Posterior vena cava (tissue), 2 donors: ENCODE measurements at regions not wholly inside any gene's neighbourhood (a gene's known extent, or its start where the extent isn't known, plus 50 kb on each side); places are given as distances from the start of the nearest gene placed in this dataset.

Experiments
- DNase-seq: peaks from one replicate; pipeline ENCODE4 v3.0.0-alpha.2; 2020; ENCODE audit warnings: low spot score
- intact Hi-C, 2 donors: fragments of 100-400 bp; cut with DNase I; formaldehyde crosslinking; loops; one replicate each; pipeline versions ENCODE4 v1.14.1 to v1.14.2; 2022 to 2023
- donor health status: DM: yes; HTN: yes; CAD: no.
- donor health status: DM: yes; HTN: yes; CAD: no.

GRCh38 chr14:34256223-34256622 is 205.8 kb downstream of the SPTSSA start:
- intact Hi-C loops, result no loop called here
- no peak for DNase-seq

DNA sequence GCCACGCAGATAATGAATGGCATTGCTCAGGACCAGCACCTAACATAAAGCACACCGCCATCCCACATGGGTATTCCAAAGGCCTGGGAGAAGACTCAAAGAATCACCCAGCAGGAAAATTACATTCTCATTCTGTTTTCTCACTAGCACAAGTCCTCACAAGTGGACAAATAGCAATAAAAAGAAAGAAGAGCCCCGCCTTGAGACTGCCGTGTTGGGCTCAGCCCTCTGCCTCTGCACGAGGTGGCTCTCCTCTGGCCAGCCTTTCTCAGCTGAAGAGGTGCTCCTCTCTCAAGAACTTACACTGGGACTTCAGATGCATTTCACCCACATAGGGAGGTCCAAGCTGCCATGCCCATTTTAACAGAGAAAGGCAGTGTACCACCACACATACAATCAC is 207.5 kb downstream of the SPTSSA start:
- no peak for DNase-seq
- intact Hi-C loops, result no loop called here

DNA sequence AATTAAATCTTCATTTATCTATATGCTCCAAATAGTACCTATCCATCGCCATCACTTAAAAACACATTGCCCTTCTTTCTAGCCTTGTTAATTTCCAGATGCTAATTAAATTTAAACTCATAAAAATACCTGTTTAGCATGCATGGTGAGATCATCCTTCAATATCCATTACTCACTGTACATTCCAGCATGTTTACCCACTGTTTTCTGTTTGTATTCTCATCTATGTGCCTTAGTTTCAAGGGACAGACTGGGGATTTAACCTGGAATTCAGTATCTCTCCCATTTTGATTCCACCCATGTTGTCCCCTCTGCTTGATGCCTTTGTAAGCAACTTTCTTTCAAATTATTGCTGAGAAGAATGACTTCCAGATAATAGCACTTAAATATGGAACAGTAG is 208.0 kb downstream of the SPTSSA start:
- DNase-seq, result no peak
- intact Hi-C loops, result no loop called here

GRCh38 chr14:34252227-34252626 is 209.8 kb downstream of the SPTSSA start:
- DNase-seq, result no peak
- intact Hi-C loops, result no loop called here

DNA sequence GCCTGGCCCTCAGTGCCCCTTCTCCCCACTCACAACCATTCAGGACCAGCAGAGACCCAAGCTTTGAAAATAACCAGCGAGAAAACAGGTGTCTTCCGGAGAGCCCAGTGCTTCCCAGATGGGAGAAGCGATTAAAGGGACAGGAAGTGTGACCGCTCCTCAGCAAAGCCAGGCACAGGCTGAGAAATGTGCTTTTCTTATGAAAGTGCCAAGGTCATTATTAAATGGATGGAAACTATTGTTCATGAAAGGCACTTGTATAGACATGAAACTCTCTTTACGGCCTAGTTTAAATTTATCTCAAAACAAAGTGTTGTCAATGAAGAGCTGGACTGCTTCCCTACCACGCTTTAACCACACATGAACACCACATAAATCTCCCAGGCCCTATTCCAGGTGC is 210.4 kb downstream of the SPTSSA start:
- intact Hi-C loops, result loop anchor here in 1 of 2 donors (2.0 kb wide), 1 partner anchor 21 kb away; no protein-coding TSS in a partner anchor
- DNase-seq, result no peak

DNA sequence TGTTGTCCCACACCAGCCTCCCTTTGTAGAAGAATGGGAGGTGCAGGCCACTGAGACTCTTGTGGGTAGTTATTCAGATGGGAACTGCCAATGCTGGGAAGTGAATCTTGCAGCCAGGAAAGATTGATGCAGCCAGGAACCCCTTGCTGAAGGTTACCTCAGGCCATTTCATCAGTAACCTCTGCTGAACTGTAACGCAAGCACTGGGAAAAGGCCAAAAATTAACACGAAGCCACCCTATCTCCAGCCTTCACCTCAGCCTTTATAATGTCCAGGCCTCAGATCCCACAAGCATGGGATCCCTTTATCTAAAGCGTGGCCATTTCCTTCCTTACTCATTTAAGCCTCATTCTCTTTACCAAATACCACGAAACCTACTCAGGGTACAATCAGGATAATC is 211.1 kb downstream of the SPTSSA start:
- intact Hi-C loops, result loop anchor here in 1 of 2 donors (2.0 kb wide), 1 partner anchor 20 kb away; no protein-coding TSS in a partner anchor
- DNase-seq, result no peak

DNA sequence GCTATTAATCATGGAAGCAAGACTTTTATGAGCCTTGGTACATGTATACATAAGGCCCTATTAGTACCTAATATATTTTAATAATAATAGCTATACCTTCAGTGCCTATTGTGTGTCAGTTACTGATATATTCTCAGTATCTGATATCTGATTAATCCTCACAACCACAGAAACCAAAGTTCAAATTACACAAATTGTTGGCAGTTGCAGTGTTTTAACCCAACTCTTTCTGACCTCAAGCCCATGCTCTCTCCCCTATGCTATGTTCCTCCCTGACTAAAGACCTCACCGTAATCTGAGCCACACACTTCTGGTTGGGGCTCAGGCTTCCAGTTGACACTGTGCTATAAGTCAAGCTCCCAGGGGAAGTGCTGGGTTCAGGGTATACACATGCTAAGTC is 214.4 kb downstream of the SPTSSA start:
- intact Hi-C loops, result no loop called here
- no peak for DNase-seq

DNA sequence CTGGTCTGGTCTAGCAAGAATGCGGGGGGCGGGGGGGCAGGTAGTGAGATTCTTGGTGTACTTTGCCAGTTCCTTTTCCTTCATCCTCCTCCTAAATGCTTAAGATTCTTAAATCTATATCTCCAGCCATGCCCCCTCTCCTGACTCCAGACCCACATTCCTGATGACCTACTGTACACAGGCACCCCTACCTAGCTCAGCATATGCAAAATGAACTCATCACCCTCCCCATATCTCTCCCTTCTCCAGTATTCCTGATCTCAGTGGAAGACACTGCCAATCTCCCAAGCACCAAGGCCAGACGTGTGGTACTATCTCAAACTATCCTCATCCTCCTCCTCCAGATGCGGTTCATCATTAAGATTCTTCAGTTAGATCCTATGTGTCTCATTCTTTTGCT is 215.8 kb downstream of the SPTSSA start:
- DNase-seq, result no peak
- intact Hi-C loops, result no loop called here

GRCh38 chr14:34243401-34243800 is 218.6 kb downstream of the SPTSSA start:
- intact Hi-C loops, result no loop called here
- no peak for DNase-seq

DNA sequence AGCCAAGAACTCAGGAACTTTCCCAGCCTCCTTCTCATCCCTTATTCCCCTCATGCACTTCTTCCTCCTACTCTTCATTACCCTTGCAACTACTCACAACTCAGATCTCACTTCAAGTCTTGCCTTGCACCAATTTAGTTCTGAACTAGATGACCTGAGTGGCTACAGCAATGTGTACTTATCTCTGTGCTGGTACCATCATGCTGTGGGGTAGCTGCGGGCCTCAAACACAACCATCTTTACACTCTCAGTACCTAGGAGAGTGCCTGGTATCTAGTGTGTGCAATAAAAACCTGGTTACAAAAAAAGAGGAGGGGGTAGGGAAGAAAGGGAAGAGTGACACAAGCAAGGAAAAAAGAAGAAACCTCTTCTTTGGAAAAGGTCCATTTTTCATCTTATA is 219.0 kb downstream of the SPTSSA start:
- no peak for DNase-seq
- intact Hi-C loops, result no loop called here

DNA sequence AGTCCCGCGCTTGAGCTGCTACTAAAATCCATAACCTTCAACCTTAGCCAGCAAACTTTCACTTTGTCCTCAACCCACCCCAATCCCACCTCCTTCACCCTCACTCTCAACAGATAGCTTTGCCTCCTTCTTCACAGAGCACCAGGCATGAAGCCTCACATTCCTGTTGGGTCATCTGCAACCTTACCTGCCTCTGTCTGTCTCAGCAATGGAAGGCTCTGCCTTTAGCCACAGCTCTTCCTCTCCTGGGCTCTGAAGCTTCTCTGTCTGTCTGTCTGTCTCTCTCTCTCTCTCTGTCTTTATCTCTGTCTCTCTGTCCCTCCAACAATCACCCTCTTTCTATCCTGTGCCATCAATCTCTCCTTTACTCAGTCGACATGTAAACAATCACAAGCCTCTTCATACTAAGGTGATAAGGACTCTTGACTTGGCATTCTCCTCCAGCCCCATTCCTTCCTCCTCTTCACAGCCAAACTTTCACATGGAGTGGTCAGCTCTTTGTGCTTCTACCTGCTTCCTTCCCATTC is 220.8 kb downstream of the SPTSSA start:
- intact Hi-C loops, result no loop called here
- no peak for DNase-seq

DNA sequence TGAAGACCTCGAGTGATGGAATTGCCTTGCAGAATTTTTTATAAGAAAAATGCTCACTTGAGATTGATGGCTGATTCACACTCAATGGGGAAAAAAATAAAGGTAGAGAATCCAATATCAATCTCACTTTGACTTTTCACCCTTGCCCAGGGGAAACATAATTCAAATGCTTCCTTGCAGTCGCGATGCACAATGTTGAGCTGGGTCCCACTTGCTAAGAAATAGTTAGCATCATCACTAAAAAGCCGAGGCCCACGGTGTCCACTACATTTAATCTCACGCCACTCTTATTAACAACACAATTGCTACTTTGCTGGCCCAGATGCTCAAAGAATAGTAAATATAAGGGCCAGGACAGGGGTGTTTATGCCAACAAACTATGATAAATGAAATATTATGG is 223.4 kb downstream of the SPTSSA start:
- DNase-seq, result no peak
- intact Hi-C loops, result no loop called here

- no peak for DNase-seq
- intact Hi-C loops, result no loop called here
Measured at GRCh38 chr14:34237677-34238076, 224.4 kb downstream of the SPTSSA start.

- intact Hi-C loops, result no loop called here
- no peak for DNase-seq
Measured at GRCh38 chr14:34237081-34237480, 225.0 kb downstream of the SPTSSA start.

DNA sequence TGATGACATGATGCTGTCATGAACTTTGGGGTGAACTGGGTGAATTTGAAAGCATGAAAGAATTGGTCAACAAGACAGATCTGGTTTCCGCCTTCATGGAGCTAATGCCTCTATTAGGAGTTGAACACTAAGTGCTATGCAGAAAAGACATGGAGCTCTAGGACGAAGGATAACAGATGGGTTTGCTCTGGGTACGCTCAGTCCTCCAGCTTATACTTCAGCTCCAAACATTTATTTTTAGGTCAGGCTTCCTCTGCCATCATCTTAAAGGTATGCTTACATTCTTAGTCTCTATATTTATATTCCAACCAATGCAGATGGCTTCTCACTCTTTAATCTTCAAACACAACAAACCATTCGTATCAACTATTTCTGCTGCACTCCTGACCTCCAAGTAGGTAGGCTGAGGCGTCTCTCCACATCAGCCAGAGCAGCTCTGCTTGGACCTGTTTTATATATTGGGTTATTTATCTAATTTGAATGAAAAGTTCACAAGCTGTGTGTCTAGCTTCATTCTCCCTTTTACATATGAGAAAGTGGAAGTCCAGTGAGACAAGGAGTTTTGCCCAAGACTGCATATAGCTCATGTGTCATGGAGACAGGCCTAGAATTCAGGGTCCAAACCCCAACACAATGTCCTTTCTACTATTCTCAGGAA is 226.3 kb downstream of the SPTSSA start:
- DNase-seq, result no peak
- intact Hi-C loops, result no loop called here

DNA sequence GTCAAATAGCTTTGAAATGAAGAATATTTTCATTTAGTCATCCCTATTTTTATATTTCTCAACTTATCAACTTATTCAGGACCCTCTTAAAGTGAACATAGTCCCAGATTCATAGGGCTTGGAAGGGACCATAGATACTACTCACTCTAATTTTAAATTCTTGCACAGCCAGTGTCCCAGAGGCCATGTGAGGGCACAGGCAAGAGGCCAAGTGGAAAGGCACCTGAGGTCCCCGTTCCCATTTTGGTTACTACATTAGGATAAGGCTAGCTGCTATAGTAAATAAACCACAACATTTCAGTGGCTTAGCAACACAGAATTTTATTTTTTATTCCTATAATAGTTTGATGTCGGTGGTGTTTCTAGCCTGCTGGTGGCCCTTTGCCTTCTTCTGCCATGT is 227.8 kb downstream of the SPTSSA start:
- intact Hi-C loops, result no loop called here

GRCh38 chr14:34233619-34234018 is 228.4 kb downstream of the SPTSSA start:
- intact Hi-C loops, result no loop called here
- DNase-seq, result no peak

More for the DNA sequence above, 227.8 kb downstream of the SPTSSA start:
- DNase-seq, result no peak

DNA sequence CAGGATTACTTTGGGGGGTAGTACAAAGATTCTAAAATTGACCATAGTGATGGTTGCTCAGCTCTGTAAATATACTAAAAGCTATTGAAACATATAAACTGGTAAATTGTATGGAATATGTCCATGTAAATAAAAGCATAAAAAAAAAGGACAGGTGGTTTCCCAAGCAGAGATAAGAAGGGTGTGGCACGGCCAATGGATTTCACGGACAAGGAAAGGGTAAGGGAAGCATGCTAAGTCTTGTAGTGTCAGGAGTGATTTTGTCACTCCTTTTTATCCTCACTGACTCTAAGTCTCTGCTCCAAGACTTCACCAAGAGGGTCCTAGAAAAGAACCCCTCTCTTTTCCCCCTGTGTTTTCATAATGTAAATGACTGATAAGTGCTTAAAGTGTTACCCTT is 229.2 kb downstream of the SPTSSA start:
- no peak for DNase-seq
- intact Hi-C loops, result no loop called here

DNA sequence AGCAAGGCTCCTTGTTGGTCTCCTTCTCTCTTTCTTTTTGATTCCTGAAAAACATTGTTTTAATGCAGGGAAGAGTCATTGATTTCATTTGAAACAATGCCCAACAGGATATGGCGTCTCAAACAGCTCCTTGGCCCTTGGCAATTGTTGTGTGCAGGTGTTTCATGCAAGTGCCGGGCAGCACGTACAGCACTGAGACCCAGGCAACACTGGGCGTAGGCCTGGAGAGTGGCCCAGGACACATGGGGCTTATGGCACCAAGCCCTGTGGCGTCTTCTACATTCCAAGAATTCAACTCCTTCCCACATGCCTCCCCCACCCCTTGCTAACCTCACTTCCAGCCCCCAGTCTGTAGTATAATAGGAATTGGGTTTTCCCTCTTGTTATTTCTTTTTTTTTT is 230.4 kb downstream of the SPTSSA start:
- intact Hi-C loops, result loop anchor here in 1 of 2 donors (2.0 kb wide), 1 partner anchor 19 kb away; no protein-coding TSS in a partner anchor
- DNase-seq, result no peak

- intact Hi-C loops, result loop anchor here in 1 of 2 donors (5.0 kb wide), 1 partner anchor 382 kb away; no protein-coding TSS in a partner anchor
- DNase-seq, result no peak
Measured at GRCh38 chr14:34229140-34229539, 232.9 kb downstream of the SPTSSA start.

- no peak for DNase-seq
- intact Hi-C loops, result loop anchor here (1.0 to 5.0 kb wide), 2 partner anchors 129 to 381 kb away; no protein-coding TSS in a partner anchor
Measured at GRCh38 chr14:34228650-34228976, 233.4 kb downstream of the SPTSSA start.
